GM23338 (cell line): ENCODE measurements at regions not wholly inside any gene's neighbourhood (a gene's known extent, or its start where the extent isn't known, plus 50 kb on each side); places are given as distances from the start of the nearest gene placed in this dataset.

ENCODE experiments used
- ATAC-seq: fragments of 200-7000 bp; cut with Tn5 transposase; 3 replicates; pipeline ENCODE4 v1.9.1; 2020
- DNase-seq: peaks from one replicate; pipeline ENCODE4 v3.0.0-alpha.2; 2015; ENCODE audit warnings: low spot score
- H2AFZ ChIP-seq: fragments of 200-600 bp; sonication (generic); 2 replicates; pipeline ENCODE4 v1.8.0; 2016; ENCODE audit warnings: antibody characterized with exemption, mild to moderate bottlenecking, moderate library complexity
- H3F3A ChIP-seq: fragments of 200-600 bp; sonication (generic); replicated peaks from 2 replicates; pipeline ENCODE4 v1.8.0; 2017; ENCODE audit warnings: antibody characterized with exemption, mixed run types, low read depth
- H3K27ac ChIP-seq: fragments of 200-600 bp; sonication (generic); 2 replicates; pipeline ENCODE4 v1.6.1; 2016; ENCODE audit warnings: low read depth
- H3K27me3 ChIP-seq: fragments of 200-600 bp; sonication (generic); 2 replicates; pipeline ENCODE4 v1.8.0; 2016; ENCODE audit warnings: mild to moderate bottlenecking, mixed run types, moderate library complexity; ENCODE audit not compliant: insufficient read depth
- H3K36me3 ChIP-seq: fragments of 200-600 bp; sonication (generic); 2 replicates; pipeline ENCODE4 v1.8.0; 2016; ENCODE audit warnings: mild to moderate bottlenecking; ENCODE audit not compliant: insufficient read depth
- H3K4me1 ChIP-seq: fragments of 200-600 bp; sonication (generic); 2 replicates; pipeline ENCODE4 v1.8.0; 2016; ENCODE audit warnings: mild to moderate bottlenecking, moderate library complexity; ENCODE audit not compliant: insufficient read depth
- H3K4me2 ChIP-seq: fragments of 200-600 bp; sonication (generic); 2 replicates; pipeline ENCODE4 v1.7.1; 2017; ENCODE audit warnings: mixed run types
- H3K4me3 ChIP-seq: fragments of 200-600 bp; sonication (generic); 2 replicates; pipeline ENCODE4 v1.6.1; 2016; ENCODE audit warnings: mixed run types
- H3K79me2 ChIP-seq: fragments of 200-600 bp; sonication (generic); replicated peaks from 2 replicates; pipeline ENCODE4 v1.8.0; 2017; ENCODE audit warnings: mild to moderate bottlenecking; ENCODE audit not compliant: insufficient read depth
- H3K9me2 ChIP-seq: fragments of 200-600 bp; sonication (generic); 2 replicates; pipeline ENCODE4 v1.8.0; 2017; ENCODE audit not compliant: insufficient read depth
- H4K20me1 ChIP-seq: fragments of 200-600 bp; sonication (generic); replicated peaks from 2 replicates; pipeline ENCODE4 v1.8.0; 2017; ENCODE audit warnings: mild to moderate bottlenecking; ENCODE audit not compliant: insufficient read depth
- H3K27ac Mint-ChIP-seq: 2 replicates; pipeline ENCODE4 v1.8.0; 2020; ENCODE audit warnings: inconsistent platforms, mild to moderate bottlenecking, moderate library complexity, mixed read lengths
- H3K27me3 Mint-ChIP-seq: 3 replicates; pipeline ENCODE4 v1.8.0; 2022; ENCODE audit warnings: low read depth, mild to moderate bottlenecking, moderate library complexity, mixed read lengths, inconsistent platforms; ENCODE audit not compliant: insufficient read depth, poor library complexity
- H3K36me3 Mint-ChIP-seq: 3 replicates; pipeline ENCODE4 v1.8.0; 2021; ENCODE audit warnings: low read depth, mild to moderate bottlenecking, inconsistent platforms, moderate library complexity, mixed read lengths
- H3K4me1 Mint-ChIP-seq: 3 replicates; pipeline ENCODE4 v1.8.0; 2020; ENCODE audit warnings: mild to moderate bottlenecking, inconsistent platforms, mixed read lengths
- H3K4me3 Mint-ChIP-seq: 3 replicates; pipeline ENCODE4 v1.8.0; 2021; ENCODE audit warnings: moderate library complexity, mild to moderate bottlenecking, inconsistent platforms, mixed read lengths
- H3K9me3 Mint-ChIP-seq: 3 replicates; pipeline ENCODE4 v1.8.0; 2020; ENCODE audit warnings: moderate library complexity, mild to moderate bottlenecking, inconsistent platforms, mixed read lengths
- CREB1 ChIP-seq: fragments of 250-450 bp; sonication (Bioruptor Pico); IDR thresholded peaks from 2 replicates; pipeline ENCODE4 v1.5.0; 2020; ENCODE audit warnings: low read depth, mild to moderate bottlenecking, moderate library complexity
- EZH2 ChIP-seq: fragments of 200-600 bp; sonication (generic); IDR thresholded peaks from one replicate; pipeline ENCODE4 v1.8.0; 2017; ENCODE audit warnings: antibody characterized with exemption, mild to moderate bottlenecking, low read depth; ENCODE audit not compliant: unreplicated experiment
- EZH2phosphoT487 ChIP-seq: fragments of 200-600 bp; sonication (generic); IDR thresholded peaks from one replicate; pipeline ENCODE4 v1.8.1; 2018; ENCODE audit warnings: antibody characterized with exemption; ENCODE audit not compliant: unreplicated experiment
- JUNB ChIP-seq: IDR thresholded peaks from one replicate; pipeline ENCODE4 v1.6.1; 2016; ENCODE audit warnings: antibody characterized with exemption; ENCODE audit not compliant: unreplicated experiment
- NANOG ChIP-seq: IDR thresholded peaks from 2 replicates; pipeline ENCODE4 v1.6.1; 2016; ENCODE audit warnings: antibody characterized with exemption, borderline replicate concordance
- POLR2AphosphoS5 ChIP-seq: IDR thresholded peaks from 2 replicates; pipeline ENCODE4 v1.6.1; 2016; ENCODE audit warnings: antibody characterized with exemption, low read depth
- STAT1 ChIP-seq: IDR thresholded peaks from one replicate; pipeline ENCODE4 v1.6.1; 2016; ENCODE audit warnings: antibody characterized with exemption; ENCODE audit not compliant: unreplicated experiment
- ZNF114 ChIP-seq: fragments of 250-450 bp; sonication (Bioruptor Pico); IDR thresholded peaks from 2 replicates; pipeline ENCODE4 v1.5.0; 2020; ENCODE audit warnings: mild to moderate bottlenecking, moderate library complexity
- ZNF331 ChIP-seq: fragments of 250-450 bp; sonication (Bioruptor Pico); IDR thresholded peaks from 2 replicates; pipeline ENCODE4 v1.5.0; 2020; ENCODE audit warnings: low read depth, mild to moderate bottlenecking, moderate library complexity
- TF ChIP-seq, protein P1 (sequence below): IDR thresholded peaks from one replicate; pipeline ENCODE4 v1.6.1; 2018; ENCODE audit warnings: antibody characterized with exemption; ENCODE audit not compliant: unreplicated experiment
- TF ChIP-seq, protein P2 (sequence below): fragments of 250-450 bp; sonication (Bioruptor Pico); IDR thresholded peaks from 2 replicates; pipeline ENCODE4 v1.5.0; 2020; ENCODE audit warnings: mild to moderate bottlenecking, moderate library complexity
- TF ChIP-seq, protein P3 (sequence below), 2 experiments: fragments of 200-600 bp in 1 of 2; sonication (generic) in 1 of 2; conservative IDR thresholded peaks; 2 replicates each; pipeline versions ENCODE4 v1.5.1 to v1.6.1; 2016 to 2017; ENCODE audit warnings: antibody characterized with exemption in 2 of 2, low read depth in 2 of 2, mild to moderate bottlenecking in 2 of 2, moderate library complexity in 1 of 2

DNA sequence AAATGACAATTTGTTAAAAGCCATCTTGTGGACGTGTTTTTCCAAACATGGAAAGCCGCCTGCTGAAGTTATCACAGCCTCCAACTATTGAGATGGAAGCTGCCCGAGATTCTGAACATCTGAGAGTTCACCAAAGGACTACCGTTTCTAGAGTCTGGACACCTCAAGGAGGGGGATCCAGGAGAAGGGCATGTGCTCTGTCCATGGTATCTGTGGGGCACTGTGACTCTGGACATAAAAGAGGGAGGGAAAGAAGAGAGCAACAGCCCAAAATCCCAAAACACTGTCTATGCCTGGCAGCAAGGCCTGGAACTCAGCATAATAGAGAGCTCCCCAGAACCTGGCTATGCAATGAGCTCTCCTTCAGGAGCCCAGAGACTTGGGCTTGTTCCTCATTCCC is 319.9 kb downstream of the EN1 start:
- H3K4me1 Mint-ChIP-seq: peaks cover 30% of the 10 kb centered on the region
- Histone ChIP-seq H3K79me2 (no peaks in the 10 kb centered on the region), H4K20me1 (no peaks in the 10 kb centered on the region), H3K4me2 (no peak overlapping the region), H3K36me3 (no peaks in the 10 kb centered on the region), H3K27me3 (no peaks in the 10 kb centered on the region), H2AFZ (no peak overlapping the region), H3K4me3 (no peak overlapping the region), H3K27ac (no peak overlapping the region), H3K9me2 (peaks cover 13% of the 10 kb centered on the region), H3F3A (no peaks in the 10 kb centered on the region), H3K4me1 (peaks cover 28% of the 10 kb centered on the region)
- ATAC-seq: no peak
- TF ChIP-seq, protein P1, sequence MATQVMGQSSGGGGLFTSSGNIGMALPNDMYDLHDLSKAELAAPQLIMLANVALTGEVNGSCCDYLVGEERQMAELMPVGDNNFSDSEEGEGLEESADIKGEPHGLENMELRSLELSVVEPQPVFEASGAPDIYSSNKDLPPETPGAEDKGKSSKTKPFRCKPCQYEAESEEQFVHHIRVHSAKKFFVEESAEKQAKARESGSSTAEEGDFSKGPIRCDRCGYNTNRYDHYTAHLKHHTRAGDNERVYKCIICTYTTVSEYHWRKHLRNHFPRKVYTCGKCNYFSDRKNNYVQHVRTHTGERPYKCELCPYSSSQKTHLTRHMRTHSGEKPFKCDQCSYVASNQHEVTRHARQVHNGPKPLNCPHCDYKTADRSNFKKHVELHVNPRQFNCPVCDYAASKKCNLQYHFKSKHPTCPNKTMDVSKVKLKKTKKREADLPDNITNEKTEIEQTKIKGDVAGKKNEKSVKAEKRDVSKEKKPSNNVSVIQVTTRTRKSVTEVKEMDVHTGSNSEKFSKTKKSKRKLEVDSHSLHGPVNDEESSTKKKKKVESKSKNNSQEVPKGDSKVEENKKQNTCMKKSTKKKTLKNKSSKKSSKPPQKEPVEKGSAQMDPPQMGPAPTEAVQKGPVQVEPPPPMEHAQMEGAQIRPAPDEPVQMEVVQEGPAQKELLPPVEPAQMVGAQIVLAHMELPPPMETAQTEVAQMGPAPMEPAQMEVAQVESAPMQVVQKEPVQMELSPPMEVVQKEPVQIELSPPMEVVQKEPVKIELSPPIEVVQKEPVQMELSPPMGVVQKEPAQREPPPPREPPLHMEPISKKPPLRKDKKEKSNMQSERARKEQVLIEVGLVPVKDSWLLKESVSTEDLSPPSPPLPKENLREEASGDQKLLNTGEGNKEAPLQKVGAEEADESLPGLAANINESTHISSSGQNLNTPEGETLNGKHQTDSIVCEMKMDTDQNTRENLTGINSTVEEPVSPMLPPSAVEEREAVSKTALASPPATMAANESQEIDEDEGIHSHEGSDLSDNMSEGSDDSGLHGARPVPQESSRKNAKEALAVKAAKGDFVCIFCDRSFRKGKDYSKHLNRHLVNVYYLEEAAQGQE: peak; percentile 69
- no peak for TF ChIP-seq ZNF114
- peaks cover 9% of the 10 kb centered on the region for H3K36me3 Mint-ChIP-seq
- no peak overlapping the region for H3K4me3 Mint-ChIP-seq
- DNase-seq: no peak
- H3K27me3 Mint-ChIP-seq: peaks cover 4% of the 10 kb centered on the region
- H3K9me3 Mint-ChIP-seq: peaks cover 3% of the 10 kb centered on the region; the same call in 2 of the 3 replicates
- H3K27ac Mint-ChIP-seq: no peak overlapping the region

DNA sequence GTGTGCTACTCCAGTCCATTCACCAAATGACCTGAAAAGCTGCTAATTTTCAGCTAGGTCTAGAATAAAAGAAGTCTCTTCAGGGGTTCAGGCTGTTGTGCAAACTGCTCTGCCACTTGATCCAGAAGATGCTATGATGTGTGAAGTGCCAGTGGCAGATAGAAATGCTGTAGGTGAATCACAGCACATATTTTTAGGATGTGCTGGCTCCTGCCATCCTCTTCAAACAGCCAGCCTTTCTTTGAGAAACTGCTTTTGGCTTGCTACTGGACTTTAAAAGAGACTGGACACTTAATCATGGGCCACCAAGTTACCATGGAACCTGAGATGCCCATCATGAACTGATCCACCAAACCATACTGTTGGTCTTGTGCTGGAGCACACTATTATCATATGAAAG is 322.1 kb downstream of the EN1 start:
- Histone ChIP-seq H3K4me1 (peaks cover 16% of the 10 kb centered on the region), H3K36me3 (peaks cover 4% of the 10 kb centered on the region; the same call in 1 of the 2 replicates), H3F3A (no peaks in the 10 kb centered on the region), H3K9me2 (peaks cover 13% of the 10 kb centered on the region), H3K79me2 (no peaks in the 10 kb centered on the region), H3K4me2 (no peak overlapping the region), H3K4me3 (no peak overlapping the region), H2AFZ (no peak overlapping the region), H3K27ac (no peak overlapping the region), H3K27me3 (no peaks in the 10 kb centered on the region), H4K20me1 (no peaks in the 10 kb centered on the region)
- H3K4me3 Mint-ChIP-seq: no peak overlapping the region
- ATAC-seq: no peak
- DNase-seq: no peak
- no peak overlapping the region for H3K27ac Mint-ChIP-seq
- H3K4me1 Mint-ChIP-seq: peaks cover 19% of the 10 kb centered on the region
- peaks cover 6% of the 10 kb centered on the region for H3K27me3 Mint-ChIP-seq
- H3K36me3 Mint-ChIP-seq: peaks cover 31% of the 10 kb centered on the region
- peaks cover 24% of the 10 kb centered on the region for H3K9me3 Mint-ChIP-seq
- TF ChIP-seq STAT1 (no peak), ZNF114 (no peak), ZNF331 (no peak), EZH2phosphoT487 (no peak), NANOG (no peak), JUNB (no peak), EZH2 (no peak), POLR2AphosphoS5 (no peak), CREB1 (no peak)
- TF ChIP-seq, protein P2, sequence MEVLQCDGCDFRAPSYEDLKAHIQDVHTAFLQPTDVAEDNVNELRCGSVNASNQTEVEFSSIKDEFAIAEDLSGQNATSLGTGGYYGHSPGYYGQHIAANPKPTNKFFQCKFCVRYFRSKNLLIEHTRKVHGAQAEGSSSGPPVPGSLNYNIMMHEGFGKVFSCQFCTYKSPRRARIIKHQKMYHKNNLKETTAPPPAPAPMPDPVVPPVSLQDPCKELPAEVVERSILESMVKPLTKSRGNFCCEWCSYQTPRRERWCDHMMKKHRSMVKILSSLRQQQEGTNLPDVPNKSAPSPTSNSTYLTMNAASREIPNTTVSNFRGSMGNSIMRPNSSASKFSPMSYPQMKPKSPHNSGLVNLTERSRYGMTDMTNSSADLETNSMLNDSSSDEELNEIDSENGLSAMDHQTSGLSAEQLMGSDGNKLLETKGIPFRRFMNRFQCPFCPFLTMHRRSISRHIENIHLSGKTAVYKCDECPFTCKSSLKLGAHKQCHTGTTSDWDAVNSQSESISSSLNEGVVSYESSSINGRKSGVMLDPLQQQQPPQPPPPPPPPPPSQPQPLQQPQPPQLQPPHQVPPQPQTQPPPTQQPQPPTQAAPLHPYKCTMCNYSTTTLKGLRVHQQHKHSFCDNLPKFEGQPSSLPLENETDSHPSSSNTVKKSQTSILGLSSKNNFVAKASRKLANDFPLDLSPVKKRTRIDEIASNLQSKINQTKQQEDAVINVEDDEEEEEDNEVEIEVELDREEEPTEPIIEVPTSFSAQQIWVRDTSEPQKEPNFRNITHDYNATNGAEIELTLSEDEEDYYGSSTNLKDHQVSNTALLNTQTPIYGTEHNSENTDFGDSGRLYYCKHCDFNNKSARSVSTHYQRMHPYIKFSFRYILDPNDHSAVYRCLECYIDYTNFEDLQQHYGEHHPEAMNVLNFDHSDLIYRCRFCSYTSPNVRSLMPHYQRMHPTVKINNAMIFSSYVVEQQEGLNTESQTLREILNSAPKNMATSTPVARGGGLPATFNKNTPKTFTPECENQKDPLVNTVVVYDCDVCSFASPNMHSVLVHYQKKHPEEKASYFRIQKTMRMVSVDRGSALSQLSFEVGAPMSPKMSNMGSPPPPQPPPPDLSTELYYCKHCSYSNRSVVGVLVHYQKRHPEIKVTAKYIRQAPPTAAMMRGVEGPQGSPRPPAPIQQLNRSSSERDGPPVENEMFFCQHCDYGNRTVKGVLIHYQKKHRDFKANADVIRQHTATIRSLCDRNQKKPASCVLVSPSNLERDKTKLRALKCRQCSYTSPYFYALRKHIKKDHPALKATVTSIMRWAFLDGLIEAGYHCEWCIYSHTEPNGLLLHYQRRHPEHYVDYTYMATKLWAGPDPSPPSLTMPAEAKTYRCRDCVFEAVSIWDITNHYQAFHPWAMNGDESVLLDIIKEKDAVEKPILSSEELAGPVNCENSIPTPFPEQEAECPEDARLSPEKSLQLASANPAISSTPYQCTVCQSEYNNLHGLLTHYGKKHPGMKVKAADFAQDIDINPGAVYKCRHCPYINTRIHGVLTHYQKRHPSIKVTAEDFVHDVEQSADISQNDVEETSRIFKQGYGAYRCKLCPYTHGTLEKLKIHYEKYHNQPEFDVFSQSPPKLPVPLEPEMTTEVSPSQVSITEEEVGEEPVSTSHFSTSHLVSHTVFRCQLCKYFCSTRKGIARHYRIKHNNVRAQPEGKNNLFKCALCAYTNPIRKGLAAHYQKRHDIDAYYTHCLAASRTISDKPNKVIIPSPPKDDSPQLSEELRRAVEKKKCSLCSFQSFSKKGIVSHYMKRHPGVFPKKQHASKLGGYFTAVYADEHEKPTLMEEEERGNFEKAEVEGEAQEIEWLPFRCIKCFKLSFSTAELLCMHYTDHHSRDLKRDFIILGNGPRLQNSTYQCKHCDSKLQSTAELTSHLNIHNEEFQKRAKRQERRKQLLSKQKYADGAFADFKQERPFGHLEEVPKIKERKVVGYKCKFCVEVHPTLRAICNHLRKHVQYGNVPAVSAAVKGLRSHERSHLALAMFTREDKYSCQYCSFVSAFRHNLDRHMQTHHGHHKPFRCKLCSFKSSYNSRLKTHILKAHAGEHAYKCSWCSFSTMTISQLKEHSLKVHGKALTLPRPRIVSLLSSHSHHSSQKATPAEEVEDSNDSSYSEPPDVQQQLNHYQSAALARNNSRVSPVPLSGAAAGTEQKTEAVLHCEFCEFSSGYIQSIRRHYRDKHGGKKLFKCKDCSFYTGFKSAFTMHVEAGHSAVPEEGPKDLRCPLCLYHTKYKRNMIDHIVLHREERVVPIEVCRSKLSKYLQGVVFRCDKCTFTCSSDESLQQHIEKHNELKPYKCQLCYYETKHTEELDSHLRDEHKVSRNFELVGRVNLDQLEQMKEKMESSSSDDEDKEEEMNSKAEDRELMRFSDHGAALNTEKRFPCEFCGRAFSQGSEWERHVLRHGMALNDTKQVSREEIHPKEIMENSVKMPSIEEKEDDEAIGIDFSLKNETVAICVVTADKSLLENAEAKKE: no peak
- TF ChIP-seq, protein P3, sequence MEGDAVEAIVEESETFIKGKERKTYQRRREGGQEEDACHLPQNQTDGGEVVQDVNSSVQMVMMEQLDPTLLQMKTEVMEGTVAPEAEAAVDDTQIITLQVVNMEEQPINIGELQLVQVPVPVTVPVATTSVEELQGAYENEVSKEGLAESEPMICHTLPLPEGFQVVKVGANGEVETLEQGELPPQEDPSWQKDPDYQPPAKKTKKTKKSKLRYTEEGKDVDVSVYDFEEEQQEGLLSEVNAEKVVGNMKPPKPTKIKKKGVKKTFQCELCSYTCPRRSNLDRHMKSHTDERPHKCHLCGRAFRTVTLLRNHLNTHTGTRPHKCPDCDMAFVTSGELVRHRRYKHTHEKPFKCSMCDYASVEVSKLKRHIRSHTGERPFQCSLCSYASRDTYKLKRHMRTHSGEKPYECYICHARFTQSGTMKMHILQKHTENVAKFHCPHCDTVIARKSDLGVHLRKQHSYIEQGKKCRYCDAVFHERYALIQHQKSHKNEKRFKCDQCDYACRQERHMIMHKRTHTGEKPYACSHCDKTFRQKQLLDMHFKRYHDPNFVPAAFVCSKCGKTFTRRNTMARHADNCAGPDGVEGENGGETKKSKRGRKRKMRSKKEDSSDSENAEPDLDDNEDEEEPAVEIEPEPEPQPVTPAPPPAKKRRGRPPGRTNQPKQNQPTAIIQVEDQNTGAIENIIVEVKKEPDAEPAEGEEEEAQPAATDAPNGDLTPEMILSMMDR (conservative IDR thresholded peaks at IDR 0.05; ENCODE audit: low read depth in 2 of 2): no peak
